Cardiac septum (tissue), 1 donor: ENCODE measurements at regions not wholly inside any gene's neighbourhood (a gene's known extent, or its start where the extent isn't known, plus 50 kb on each side); places are given as distances from the start of the nearest gene placed in this dataset.
"Not testable (repeated sequence)": the region's sequence is repeated elsewhere in the genome, so short reads cannot be mapped to it uniquely, and the experiment has no call there.

Source experiments
- DNase-seq: peaks from one replicate; pipeline ENCODE4 v3.0.0-alpha.2; 2020; ENCODE audit warnings: low spot score
- intact Hi-C: fragments of 100-400 bp; cut with DNase I; formaldehyde crosslinking; loops from one replicate; pipeline ENCODE4 v1.14.0; 2022
- donor health status: DM: no; HTN: no; CAD: no.

DNA sequence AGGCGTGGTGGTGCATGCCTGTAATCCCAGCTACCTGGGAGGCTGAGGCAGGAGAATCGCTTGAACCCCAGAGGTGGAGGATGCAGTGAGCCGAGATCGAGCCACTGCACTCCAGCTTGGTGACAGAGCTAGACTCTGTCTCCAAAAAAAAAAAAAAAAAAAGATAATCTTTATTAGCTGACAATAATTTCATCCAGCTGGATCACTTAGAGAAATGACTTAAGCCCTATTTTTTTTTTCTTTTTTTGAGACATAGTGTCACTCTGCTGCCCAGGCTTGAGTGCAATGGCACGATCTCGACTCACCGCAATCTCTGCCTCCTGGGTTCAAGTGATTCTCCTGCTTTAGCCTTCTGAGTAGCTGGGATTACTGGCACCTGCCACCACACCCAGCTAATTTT lies 51.6 kb upstream of the MAP4K4 start:
- intact Hi-C loops, DNase-seq: not testable (repeated sequence)

DNA sequence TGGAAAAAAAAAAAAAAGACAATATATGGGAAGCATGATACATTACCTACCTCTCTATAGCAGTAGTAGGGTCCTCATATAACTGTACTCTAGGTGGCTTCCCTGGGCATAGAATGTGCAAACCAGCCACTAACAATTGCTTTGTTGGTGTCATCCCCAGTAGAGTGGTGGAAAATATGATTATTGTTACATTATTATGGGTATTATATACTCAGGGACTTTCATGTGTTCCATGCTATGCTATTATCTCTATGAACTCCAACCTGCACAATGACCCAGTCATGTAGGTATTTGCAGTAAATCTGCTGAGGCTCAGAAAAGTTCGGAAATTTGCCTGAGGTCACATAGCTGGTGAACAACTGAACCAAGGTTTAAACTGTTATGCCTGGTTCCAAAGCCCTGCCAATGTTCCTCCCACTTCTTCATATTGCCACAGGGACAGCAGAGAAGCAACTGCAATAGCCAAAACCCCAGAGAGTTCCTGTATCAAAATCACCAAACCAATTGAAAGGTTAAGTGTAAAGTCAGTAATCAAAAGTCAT lies 52.6 kb upstream of the MAP4K4 start:
- DNase-seq = no peak
- intact Hi-C loops = no loop called here

DNA sequence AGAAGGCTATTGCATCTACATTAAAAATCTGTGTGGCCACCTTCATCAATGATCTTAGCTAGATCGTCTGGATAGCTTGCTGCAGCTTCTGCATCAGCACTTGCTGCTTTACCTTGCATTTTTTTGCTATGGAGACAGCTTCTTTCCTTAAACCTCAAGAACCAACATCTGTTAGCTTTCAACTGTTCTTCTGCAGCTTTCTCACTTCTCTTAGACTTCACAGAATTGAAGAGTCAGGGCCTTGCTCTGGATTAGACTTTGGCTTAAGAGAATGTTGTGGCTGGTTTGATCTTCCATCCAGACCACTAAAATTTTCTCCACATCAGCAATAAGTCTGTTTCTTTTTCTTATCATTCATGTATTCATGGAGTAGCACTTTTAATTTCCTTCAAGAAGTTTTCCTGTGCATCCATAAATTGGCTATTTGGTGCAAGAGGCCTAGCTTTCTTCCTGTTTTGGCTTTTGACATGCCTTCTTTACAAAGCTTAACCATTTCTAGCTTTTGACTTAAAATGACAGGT lies 54.4 kb upstream of the MAP4K4 start:
- no peak for DNase-seq
- intact Hi-C loops = no loop called here

DNA sequence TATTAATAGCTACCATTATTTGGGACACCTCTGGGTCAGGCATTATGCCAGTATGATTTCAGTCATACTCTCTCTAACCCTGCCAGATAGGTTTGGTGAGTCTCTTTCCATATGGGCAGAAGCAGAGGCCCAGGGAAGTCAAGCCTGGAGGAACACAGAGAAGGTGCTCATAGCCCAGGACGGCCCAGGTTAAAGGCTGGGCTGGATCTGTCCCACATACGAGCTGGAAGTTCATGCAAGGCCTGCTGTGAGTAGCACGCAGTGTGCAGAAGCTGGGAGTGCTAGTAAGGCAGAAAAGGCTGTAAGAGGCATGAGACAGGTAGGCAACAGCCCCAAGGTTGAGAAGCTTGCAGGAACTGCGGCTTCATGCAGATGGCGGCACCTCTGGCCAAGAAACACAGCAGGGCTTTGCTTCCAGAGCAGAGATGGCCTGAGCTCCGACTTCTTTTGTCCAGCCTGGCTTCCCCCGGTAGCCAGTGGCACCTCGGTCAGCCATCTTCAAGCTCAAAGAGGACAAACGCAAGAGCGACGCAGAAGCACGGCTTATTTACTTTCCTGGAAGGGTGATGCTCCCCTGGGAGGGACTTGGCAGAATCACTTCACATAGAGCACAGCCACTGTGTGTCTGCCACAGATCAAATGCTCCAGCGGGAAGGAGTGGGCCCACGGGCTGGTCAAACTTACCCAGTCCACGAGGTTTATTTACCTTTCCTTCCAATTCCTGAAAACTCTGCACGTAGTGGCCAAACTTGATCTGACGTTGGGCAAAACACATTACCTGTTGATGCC lies 58.5 kb upstream of the MAP4K4 start:
- intact Hi-C loops = no loop called here
- no peak for DNase-seq

DNA sequence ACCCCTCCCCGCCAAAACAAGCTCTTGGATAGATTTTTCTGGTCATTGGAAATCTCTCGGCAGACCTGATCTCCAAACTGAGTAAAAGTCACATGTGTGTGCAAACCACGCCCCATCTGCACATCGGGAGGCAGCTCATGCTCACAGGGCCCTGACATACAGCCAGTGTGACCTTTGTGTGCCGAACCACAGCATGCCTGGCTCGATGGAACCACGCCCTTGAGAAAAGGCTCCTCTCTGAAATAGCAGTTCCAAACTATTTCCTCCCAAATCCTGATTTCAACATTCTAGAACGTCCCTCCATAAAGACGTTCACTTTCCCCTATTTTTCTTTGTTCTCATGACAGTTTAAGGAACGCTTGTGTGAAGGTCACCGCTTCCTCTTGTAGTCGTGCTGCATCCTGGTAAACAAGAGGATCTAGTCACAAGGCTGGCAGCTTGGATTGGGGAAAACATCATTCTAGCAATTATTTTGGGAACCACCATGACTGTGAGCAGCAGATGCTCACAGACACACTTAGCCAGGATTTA lies 59.3 kb upstream of the MAP4K4 start:
- DNase-seq = no peak
- intact Hi-C loops = no loop called here

DNA sequence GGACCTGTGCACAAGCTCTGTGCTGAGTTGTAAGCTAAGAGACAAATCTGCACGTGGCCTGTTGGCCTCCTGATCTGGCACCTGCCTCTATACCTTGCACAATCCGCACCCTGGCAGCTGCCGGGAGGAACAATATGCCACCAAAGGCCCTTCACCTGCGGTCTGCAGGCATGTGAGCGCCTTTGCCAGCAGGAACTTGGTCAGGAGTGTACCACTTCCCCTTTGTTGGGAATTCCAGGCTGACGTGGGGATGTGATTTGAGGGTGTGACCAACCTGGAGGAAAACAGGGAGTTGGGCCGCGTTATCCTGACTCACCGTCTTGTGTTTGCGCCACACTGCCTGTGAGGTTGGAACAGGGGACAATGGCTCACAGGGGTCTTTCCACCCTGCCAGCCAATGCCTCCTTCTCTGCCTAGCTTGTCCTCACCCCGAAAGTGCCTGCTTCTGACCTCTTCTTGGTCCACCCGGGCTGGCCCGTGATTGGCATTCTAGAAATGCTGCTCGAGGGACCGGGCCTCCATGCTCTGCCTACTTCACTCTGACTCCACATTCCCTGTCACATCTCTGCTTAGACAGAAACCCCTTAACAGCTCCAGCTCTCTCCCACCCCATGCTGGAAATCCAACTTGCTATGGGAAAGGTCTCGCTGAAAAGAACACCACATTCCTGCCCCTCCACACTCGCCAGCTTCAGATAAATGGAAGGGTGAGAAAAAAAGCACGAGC lies 67.1 kb upstream of the MAP4K4 start:
- DNase-seq = no peak
- intact Hi-C loops = no loop called here

DNA sequence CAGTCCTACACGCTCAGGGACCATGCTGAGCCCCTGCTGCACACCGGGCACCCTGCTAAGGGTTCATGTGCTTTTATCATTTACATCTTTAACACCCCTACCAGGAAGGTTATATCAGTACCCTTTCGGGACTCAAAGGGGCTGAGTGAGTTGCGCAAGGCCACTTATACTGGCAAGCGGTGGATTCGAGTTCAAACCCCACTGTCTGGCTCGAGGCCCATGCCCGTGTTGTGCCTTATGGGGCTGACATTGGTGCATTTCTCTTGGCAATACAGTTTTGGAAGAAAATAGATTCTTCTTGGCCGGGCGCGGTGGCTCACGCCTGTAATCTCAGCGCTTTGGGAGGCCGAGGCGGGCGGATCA lies 69.5 kb upstream of the MAP4K4 start:
- intact Hi-C loops = no loop called here
- DNase-seq = no peak

DNA sequence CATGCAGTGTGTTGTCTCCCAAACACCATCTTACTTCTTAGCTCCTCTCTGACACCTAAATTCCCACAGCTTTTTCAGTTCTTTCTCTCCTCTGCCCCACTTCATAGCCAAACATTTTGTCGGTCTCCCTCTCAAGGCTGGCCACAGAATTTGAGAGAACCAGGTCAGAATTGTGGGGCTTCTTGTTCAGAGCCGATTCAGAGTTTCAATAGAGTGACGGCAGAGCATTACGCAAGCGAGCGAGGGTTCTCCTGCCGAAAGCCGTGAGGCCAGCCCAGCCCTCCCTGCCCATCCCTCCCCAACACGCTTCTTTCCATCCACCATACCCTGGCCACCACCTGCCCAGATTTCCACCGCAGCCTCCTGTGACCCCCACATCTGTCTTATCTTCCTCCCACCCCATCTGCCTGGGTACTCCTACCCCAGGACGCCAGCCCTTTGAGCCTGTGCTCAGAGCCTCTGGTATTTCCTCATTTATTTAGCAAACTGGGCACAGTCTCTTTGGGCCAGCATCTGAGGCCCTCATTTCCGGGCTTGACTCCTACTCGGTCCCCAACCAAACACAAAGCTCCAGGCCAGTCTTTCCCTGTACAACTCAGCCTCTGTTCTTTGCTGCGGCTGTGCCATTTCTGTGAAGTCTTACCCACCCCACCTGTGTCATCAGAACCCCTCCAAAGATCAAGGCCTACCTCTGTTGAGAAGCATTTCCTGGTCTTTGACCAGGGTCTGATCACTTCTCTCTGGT lies 70.0 kb upstream of the MAP4K4 start:
- intact Hi-C loops = no loop called here
- no peak for DNase-seq

DNA sequence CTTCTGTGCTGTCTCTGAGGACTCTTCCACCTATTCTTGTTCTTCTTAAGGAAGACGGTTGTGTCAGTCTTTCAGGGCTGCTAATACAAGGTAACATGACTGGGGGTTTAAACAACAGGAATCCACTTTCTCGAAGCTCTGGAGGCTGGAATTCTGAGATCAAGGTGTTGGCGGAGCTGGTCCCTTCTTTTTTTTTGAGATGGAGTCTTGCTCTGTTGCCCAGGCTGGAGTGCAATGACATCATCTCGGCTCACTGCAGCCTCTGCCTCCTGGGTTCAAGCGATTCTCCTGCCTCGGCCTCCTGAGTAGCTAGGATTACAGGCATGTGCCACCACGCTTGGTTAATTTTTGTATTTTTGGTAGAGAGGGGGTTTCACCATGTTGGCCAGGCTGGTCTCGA lies 71.7 kb upstream of the MAP4K4 start:
- DNase-seq, intact Hi-C loops: not testable (repeated sequence)

DNA sequence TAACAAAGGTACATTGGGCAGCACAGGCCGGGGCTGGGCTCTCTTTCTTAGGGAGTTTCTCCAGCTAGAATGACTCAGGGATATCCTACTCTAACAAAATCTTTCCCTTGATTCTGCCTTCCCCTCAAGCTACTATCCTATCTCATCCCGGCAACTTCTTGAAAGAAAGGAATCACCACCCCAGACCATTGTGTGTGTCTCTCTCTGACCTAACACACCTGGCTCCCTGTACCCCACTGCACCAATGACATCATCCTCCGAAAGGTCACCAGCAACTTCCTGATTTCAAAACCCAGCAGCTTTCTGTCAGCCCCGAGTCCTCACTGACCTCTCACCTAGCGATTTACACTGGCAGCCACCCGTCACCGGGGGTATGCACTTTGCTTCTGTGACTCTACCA lies 72.1 kb upstream of the MAP4K4 start:
- intact Hi-C loops = no loop called here
- no peak for DNase-seq

DNA sequence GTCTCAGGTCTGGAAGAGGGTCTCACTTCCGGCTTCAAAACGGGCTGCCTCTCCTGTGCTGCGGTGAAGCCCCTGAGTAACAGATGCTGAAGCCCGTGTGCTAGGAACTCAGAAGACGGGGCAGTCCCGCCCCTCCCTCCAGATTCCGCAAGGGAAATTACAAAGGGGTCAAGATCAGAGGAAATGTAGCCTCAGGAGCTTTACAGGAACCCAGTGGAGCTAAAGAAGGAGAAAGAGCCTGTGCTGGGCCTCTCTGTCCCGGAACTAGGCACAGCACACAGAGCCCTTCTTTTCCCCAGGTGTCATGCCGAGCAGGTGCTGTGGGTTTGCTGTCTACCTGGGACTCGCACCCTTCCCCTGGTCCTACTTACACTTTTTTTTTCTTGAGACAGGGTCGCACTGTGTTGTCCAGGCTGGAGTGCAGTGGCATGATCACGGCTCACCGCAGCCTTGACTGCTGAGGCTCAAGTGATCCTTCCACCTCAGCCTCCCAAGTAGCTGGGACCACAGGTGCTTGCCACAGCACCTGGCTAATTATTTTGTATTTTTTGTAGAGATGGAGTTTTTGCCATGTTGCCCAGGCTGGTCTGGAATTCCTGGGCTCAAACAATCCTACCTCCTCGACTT lies 72.7 kb upstream of the MAP4K4 start:
- intact Hi-C loops = no loop called here
- DNase-seq = no peak

DNA sequence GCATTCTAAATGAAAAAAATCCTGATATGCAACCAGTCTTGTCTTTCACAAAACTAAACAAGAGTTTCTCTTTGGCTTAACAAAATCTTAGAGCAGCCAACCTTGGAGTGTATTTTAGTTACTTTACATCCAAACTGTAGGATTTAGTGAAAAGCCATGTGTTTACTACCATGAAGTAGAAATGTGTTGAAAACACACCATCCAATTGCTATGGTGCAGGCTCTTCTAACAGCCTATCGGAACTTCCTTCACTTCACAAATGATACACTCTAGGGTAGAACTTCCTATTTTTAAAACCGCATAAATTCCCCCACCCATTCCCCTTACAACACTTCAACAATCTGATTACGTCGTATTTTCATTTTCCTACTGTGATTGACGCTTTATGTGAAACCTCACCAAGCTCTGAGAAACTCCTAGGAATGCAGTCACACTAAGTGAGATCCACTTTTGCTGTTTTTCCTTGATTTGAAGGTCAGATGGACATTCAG lies 74.4 kb upstream of the MAP4K4 start:
- intact Hi-C loops = no loop called here
- no peak for DNase-seq

DNA sequence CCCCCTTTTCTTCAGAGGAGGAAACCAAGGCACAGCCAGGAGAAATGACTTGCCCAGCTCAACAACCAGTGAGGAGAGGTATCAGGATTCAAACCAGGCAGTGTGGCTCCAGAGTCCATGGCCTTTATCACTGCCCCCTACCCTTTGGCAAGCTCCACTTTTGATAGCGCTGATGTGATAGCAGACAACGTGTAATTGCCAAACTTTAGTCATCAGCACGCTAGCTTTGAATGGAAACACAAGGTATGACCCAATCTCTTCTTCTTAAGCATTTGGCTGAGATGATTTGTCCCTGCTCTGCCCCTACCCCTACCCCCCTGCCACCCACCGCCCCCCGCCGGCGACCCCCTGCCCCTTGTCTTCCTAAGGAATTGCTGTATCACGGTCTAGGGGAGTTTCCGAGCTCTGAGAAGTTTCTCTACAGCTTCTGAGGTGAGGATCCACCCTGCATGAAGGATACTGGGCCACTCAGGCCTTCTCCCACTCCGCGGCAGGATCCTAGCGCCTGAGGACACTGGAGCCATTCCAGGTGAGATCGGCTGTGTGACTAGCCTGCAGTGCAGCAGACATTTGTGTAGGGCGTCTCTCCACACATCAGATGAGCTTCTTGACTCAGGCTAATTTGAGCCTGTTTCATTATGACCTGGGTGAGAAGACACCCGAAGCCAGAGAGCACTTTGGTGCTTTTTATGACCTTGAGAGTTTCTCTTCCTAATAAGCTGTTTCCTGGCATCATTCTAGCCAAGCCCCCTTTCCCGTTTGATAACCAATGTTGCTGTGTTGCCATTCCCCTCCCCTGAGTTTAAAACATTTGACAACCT lies 75.1 kb upstream of the MAP4K4 start:
- intact Hi-C loops = no loop called here
- no peak for DNase-seq

DNA sequence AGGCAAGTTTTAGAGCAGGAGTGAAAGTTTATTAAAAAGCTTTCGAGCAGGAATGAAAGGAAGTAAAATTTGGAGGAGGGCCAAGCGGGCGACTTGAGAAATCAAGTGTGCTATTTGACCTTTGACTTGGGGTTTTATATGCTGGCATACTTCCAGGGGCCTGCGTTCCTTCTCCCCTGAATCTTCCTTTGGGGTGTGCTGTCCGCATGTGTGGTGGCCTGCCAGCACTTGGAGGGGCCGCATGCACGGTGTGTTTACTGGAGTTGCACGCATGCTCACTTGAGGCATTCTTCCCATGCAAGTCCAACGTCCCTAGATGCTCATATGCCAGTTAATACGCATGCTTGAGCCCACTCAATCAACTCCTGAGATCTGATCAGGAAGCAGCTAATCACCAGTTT lies 78.3 kb upstream of the MAP4K4 start:
- DNase-seq = no peak

DNA sequence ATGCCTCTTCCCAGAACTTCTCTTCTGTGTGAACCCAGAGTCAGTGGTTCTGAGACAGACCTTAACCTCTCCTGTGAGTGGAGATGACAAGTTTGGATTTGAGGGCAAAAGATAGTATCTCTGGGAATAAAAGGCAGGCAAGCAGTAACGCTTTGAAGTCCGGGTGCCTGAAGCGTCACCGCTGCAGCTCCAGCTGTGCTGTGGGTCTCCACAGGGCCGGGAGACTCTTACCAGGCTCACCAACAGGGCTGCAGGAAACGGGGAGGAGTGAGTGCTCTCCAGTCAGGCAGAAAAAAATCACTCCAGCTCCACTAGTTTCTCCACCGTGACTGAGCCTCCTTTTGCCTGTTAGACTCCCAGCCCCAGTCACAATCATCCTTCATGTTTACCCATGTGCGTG lies 79.7 kb upstream of the MAP4K4 start:
- intact Hi-C loops = no loop called here
- DNase-seq = no peak

More for the DNA sequence above, 78.3 kb upstream of the MAP4K4 start:
- intact Hi-C loops = no loop called here

DNA sequence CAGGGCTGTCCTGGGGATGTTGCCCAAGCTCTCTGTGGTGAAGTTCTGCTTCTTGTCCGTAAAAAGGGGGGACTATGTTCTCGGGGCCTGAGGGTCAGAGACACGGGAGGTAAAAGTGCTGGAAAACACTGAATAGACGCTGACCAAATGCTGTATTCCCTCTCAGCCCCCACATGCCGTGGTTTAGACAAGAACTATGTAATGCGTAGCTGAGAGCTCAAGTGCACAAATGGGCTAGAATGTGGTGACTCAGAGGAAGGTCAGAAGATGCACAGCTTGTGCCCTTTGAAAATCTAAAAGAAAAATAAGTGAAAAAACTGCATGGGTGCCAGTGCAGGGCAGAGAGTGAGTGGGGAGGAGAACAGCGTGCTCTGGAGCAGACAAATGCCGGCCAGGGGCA lies 80.3 kb upstream of the MAP4K4 start:
- no peak for DNase-seq
- intact Hi-C loops = no loop called here

DNA sequence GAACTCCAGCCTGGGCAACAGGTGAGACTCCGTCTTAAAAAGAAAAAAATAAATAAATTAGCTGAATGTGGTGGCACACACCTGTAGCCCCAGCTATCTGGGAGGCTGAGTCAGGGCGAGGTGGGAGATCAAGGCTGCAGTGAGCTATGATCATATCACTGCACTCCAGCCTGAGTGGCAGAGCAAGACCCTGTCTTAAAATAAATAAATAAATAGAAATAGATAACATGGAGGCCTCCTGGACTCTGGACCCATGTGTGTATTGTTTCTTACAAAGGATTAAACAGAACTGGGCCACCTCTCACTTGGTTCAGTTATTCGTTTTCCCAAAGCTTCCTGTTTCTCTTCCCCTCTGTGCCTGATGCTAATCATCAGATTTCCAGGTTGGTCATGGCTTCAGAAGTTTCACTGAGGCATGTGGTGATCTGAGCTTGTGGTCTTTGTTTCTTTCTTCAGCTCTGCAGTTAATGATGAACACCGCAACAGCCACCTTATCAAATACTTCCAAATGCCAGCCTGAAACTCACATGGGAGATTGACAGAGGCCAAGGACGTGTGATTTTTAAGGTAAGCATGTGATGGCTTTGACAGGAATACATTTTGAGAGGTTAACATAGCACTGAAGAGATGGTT lies 83.3 kb upstream of the MAP4K4 start:
- DNase-seq = no peak
- intact Hi-C loops = no loop called here

DNA sequence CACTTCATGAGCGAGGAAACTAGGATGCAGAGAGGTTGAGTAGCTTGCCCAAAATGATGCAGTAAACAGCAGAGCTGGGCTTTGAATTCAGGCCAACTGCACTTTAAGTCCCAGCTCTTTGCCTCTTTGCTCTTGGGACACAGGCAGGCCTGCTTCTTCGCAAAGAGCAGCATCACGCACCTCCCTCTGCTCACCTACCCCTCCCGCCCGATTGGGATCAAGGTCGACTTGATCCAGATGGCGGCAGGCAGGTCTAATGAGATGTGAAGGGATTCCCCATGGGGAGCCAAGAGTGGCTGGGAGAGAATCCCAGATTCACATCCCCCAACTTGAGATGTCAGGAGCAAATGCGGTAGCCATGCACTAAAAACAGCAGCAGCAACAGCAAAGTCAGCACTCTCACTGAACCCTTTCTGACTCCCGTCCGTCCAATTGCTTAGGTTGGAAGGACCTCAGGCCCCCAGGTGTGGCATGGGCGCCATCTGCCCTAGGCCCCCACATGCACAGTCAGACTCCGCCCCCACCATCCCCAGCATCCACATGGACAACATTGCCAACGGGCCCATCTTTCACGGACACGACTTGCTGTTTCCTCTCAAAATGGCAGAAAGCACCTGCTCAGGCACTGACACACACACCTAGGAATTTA lies 84.3 kb upstream of the MAP4K4 start:
- intact Hi-C loops = no loop called here
- DNase-seq = no peak
